RWPE1 (cell line): ENCODE measurements at regions not wholly inside any gene's neighbourhood (a gene's known extent, or its start where the extent isn't known, plus 50 kb on each side); places are given as distances from the start of the nearest gene placed in this dataset.

ENCODE experiments used
- CTCF ChIA-PET: fragments of 350-600 bp; sonication (Branson Sonifier 250); formaldehyde crosslinking; extraction: SDS; loops from one replicate; lab custom pipeline; 2021; lab: Yijun Ruan, JAX
- POLR2A ChIA-PET: fragments of 400-600 bp; formaldehyde crosslinking; extraction: SDS; loops from one replicate; lab custom pipeline; 2020; ENCODE audit warnings: antibody characterized with exemption; ENCODE audit not compliant: low non-redundant PET; lab: Yijun Ruan, JAX
- DNase-seq: peaks from one replicate; pipeline ENCODE4 v3.0.0; 2012; ENCODE audit warnings: low spot score
- H3K27ac ChIP-seq: fragments of 450-650 bp; 2 replicates; pipeline ENCODE4 v1.5.1; 2017
- TF ChIP-seq, protein P1 (sequence below): fragments of 450-650 bp; conservative IDR thresholded peaks from 2 replicates; pipeline ENCODE4 v1.5.1; 2017; ENCODE audit warnings: low read depth, mild to moderate bottlenecking

DNA sequence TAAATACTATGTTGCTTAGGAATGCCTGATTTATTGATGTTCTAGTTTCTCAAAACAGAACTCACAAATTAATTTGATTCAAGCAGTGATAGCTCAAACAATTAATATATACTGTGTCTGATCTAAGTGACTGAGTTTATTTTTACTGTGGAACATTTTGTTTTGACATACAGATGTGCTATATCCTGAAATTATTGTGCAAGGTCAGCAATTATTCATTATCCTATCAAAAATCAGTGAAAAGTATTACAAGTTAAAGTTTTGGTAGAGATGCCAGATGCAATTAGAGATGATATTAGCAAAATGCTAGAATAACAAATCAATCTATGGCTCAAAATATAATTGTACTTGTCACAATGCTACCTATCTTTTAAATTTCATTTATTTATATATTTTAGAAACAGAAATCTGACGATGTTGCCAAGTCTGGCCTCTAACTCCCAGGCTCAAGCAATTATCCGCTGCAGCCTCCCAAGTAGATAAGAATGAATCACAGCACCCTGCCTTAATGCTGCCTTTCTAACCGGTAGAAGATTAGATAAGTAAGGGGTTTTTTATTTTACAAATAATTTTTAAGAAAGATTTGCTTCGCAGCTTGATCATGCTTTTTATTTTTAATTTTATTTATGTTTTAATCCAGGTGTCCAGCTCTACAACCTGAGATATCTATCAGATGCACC, 825.5 kb upstream of the NDST4 start:
- ChIA-PET CTCF (no interaction called here), POLR2A (no interaction called here)
- TF ChIP-seq, protein P1, sequence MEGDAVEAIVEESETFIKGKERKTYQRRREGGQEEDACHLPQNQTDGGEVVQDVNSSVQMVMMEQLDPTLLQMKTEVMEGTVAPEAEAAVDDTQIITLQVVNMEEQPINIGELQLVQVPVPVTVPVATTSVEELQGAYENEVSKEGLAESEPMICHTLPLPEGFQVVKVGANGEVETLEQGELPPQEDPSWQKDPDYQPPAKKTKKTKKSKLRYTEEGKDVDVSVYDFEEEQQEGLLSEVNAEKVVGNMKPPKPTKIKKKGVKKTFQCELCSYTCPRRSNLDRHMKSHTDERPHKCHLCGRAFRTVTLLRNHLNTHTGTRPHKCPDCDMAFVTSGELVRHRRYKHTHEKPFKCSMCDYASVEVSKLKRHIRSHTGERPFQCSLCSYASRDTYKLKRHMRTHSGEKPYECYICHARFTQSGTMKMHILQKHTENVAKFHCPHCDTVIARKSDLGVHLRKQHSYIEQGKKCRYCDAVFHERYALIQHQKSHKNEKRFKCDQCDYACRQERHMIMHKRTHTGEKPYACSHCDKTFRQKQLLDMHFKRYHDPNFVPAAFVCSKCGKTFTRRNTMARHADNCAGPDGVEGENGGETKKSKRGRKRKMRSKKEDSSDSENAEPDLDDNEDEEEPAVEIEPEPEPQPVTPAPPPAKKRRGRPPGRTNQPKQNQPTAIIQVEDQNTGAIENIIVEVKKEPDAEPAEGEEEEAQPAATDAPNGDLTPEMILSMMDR = no peak
- no peak for DNase-seq
- no peak overlapping the region for H3K27ac ChIP-seq

DNA sequence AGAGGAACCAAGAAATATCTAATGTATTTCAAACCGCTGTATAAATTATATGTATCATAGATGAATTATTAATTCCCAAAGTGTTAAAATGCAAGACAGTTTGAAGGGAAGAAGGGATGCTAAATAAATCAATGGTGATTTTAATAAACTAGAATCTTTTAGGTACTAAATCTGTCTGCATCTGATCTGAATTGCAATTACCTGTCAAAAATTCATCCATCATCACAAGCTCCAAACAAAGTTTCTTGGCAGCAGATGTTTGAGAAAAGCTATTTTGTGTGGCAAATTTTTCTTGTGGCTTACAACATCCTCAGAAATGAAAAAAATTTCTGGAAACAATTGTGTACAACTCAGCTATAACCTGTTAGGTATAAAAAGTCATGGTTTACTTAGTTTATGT, 816.0 kb upstream of the NDST4 start:
- ChIA-PET CTCF (interaction anchor here (0.7 kb wide), 1 partner anchor 93 kb away, joined by 3 read pairs; no protein-coding TSS in a partner anchor), POLR2A (no interaction called here)
- H3K27ac ChIP-seq = no peak overlapping the region
- DNase-seq = no peak
- TF ChIP-seq, protein P1 = no peak

DNA sequence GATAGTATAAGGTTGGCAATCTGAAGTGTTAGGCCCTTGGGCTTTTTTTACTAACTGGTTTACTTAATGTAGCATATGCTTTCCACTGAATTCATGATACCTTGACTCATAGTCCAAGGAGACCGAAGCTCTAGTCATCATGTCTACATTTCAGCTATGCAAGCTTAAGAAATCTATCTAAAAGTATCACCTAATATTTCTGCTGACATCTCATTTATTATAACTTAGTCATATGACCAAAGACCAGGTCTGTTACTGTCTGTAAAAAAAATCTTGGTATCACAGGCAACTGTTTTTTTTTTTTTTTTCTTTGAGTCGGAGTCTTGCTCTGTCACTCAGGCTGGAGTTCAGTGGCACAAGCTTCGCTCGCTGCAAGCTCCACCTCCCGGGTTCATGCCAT, 814.0 kb upstream of the NDST4 start:
- no peak overlapping the region for H3K27ac ChIP-seq
- TF ChIP-seq, protein P1 = no peak
- POLR2A ChIA-PET = no interaction called here
- CTCF ChIA-PET = no interaction called here
- no peak for DNase-seq

DNA sequence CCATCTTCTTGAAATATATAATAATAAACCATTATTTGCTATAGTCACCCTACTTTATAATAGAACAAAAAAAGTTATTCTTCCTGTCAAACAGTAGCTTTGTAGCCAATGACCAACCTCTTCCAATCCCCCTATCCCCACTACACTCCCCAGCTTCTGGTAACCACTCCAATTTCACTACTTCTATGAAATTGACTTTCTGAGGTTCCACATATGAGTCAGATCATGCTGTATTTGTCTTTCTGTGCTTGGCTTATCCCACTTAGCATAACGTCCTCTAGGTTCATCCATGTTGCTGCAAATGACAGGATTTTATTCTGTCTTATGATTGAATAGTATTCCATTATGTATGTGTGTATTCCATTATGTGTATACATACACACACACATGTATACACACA, 809.7 kb upstream of the NDST4 start:
- ChIA-PET POLR2A (no interaction called here), CTCF (interaction anchor here (0.6 kb wide), 1 partner anchor 1185 kb away, joined by 4 read pairs; no protein-coding TSS in a partner anchor)
- TF ChIP-seq, protein P1 = no peak

DNA sequence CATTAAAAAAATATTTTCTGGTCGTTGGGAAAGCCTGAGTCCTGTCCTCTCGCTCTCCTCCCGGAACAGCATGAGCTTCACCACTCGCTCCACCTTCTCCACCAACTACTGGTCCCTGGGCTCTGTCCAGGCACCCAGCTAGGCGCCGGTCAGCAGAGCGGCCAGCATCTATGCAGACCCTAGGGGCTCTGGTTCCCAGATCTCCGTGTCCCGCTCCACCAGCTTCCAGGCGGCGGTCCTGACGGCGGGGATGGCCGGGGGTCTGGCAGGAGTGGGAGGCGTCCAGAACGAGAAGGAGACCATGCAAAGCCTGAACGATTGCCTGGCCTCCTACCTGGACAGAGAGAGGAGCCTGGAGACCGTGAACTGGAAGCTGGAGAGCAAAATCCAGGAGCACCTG, 807.2 kb upstream of the NDST4 start:
- no peak overlapping the region for H3K27ac ChIP-seq
- no peak for DNase-seq
- CTCF ChIA-PET = no interaction called here
- TF ChIP-seq, protein P1 = no peak
- POLR2A ChIA-PET = no interaction called here

More for the DNA sequence above, 809.7 kb upstream of the NDST4 start:
- no peak for DNase-seq
- no peak overlapping the region for H3K27ac ChIP-seq

DNA sequence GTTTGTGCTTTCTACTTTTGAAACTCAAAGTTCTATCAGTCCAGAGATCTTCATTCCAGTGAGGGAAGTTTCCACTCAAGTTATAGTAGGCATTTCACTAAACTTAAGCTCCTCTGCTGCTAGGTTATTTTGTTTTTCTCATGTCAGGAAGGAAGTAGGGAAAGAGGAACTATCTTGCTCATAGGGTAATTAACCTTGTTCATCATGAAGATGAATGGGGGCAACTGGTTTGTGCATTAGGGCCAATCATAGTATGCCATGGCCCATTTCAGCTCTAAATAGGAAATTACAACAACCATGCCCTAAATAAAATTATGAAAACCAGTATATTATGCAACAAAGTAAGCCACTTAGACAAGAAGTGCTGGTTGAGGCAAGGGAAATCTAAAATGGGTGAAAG, 804.7 kb upstream of the NDST4 start:
- TF ChIP-seq, protein P1 = no peak
- H3K27ac ChIP-seq = no peak overlapping the region
- DNase-seq = no peak
- POLR2A ChIA-PET = no interaction called here
- CTCF ChIA-PET = interaction anchor here (0.6 kb wide), 1 partner anchor 52 kb away, joined by 8 read pairs; no protein-coding TSS in a partner anchor
